Fibroblast of villous mesenchyme (primary cell): ENCODE measurements at regions not wholly inside any gene's neighbourhood (a gene's known extent, or its start where the extent isn't known, plus 50 kb on each side); places are given as distances from the start of the nearest gene placed in this dataset.

Source experiments
- DNase-seq: peaks from one replicate; pipeline ENCODE4 v3.0.0-alpha.2; 2010; ENCODE audit warnings: low read depth
- H3K4me3 ChIP-seq: 2 replicates; pipeline ENCODE4 v1.5.1; 2011; ENCODE audit warnings: low read depth, mild to moderate bottlenecking, low read length
- TF ChIP-seq, protein P1 (sequence below): IDR thresholded peaks from 2 replicates; pipeline ENCODE4 v1.5.1; 2012; ENCODE audit warnings: low read depth, mild to moderate bottlenecking, low read length; ENCODE audit not compliant: insufficient read depth

DNA sequence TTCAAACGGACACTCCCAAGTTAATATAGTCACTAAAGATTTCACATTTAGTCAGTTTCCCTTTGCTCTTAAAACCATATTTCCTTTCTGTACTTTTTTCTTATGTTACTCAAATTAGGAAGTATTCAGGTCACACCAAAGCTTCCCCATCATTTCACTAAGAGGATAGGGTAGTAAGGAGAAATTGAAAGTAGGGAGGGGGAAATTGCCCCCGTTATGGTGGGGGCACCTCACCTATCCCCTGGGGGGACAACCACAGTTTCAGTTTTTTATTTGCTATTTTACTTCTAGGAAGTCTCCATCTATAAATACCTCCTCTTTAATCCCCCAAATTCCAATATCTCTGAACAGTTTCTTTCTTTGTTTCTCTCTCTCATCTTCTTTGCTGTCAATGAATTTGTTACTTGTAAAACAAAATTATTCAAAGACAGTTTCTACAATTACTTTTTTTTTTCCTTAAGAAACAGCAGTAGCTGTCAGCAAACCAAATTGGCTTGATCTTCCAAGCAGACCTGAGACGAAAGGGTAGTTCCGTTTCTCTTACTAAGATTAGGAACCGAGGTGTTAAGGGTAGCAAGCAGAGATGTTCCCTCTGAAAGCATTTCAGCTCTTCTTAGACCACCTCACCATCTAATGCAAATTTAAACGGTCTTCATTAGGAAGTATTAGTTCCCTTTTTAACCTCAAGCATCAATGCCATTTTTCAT lies 160.2 kb upstream of the KLF3 start:
- TF ChIP-seq, protein P1, sequence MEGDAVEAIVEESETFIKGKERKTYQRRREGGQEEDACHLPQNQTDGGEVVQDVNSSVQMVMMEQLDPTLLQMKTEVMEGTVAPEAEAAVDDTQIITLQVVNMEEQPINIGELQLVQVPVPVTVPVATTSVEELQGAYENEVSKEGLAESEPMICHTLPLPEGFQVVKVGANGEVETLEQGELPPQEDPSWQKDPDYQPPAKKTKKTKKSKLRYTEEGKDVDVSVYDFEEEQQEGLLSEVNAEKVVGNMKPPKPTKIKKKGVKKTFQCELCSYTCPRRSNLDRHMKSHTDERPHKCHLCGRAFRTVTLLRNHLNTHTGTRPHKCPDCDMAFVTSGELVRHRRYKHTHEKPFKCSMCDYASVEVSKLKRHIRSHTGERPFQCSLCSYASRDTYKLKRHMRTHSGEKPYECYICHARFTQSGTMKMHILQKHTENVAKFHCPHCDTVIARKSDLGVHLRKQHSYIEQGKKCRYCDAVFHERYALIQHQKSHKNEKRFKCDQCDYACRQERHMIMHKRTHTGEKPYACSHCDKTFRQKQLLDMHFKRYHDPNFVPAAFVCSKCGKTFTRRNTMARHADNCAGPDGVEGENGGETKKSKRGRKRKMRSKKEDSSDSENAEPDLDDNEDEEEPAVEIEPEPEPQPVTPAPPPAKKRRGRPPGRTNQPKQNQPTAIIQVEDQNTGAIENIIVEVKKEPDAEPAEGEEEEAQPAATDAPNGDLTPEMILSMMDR, result no peak
- H3K4me3 ChIP-seq, result no peak overlapping the region
- DNase-seq, result no peak

DNA sequence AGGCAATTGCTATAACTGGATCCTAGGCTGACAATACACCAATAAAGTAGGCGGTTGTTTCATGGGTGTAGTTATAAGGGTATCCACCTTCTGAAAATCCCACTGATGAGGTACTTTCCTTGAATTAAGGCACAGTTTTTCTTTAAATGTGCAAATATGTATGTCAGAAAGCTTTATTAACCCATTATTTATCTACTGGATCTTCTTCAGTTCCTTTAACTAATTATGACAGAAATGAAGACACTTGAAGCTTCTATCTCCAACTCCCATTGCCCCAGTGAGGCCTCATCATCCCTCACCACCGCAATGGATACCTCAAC lies 159.6 kb upstream of the KLF3 start:
- H3K4me3 ChIP-seq, result no peak overlapping the region
- DNase-seq, result no peak
- TF ChIP-seq, protein P1, result no peak

DNA sequence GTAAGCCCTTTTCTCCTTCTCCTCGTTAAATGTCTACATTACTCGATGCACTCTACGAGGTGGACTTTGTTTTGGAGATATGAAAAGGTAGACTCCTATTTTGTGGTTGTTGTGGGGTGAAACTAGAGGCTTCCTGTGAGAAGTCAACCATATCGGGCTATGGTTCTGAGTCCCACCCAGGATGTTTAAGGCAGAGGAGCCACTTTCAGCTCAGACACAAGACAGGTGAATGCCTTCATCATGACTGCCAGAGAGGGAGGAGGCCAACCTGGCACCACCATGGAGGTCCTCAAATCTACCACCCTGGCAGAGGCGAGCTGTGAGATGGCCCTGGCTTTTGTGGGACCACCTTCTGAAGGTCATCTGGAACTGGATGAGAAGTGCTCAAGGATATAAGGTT lies 154.4 kb upstream of the KLF3 start:
- DNase-seq, result no peak
- H3K4me3 ChIP-seq, result no peak overlapping the region
- TF ChIP-seq, protein P1, result no peak

DNA sequence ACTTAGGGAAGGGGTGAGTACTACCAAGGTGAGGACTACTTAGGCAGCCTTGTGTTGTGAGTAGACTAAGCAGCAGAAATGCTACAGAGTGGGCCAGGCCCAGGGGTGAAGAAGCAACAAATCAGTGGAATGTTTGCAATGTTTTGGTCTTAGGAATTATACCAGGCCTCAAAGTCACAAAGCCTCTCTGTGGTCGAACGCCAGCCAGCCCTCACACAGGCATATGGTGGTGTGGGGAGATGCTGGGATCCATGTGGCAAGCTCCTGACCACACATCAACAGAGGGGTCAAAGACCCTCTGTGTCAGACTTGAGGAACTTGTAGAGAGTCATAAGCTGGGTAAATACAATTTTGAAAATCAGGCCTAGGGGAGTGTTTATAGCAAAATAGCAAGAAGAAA lies 153.8 kb upstream of the KLF3 start:
- DNase-seq, result no peak
- TF ChIP-seq, protein P1, result no peak
- H3K4me3 ChIP-seq, result no peak overlapping the region

DNA sequence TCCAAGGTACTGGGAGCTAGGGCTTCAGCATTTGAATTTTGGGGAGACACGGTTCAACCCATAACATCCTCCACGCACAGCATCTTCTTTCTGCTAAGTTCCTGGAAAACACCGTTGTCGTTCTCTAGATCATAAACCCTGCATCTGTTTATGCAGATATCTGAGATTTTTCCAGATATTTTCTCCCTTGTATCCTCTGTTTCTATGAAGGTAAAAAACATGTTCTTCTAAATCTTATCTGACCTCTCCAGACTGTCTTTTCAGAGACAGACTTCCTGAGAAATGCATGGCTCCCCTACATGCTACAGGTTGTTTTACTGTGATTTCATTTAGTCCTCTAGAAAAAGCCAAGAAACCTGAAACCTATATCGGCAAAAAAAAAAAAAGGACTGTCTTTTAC lies 152.3 kb upstream of the KLF3 start:
- TF ChIP-seq, protein P1, result no peak
- no peak overlapping the region for H3K4me3 ChIP-seq
- DNase-seq, result no peak

DNA sequence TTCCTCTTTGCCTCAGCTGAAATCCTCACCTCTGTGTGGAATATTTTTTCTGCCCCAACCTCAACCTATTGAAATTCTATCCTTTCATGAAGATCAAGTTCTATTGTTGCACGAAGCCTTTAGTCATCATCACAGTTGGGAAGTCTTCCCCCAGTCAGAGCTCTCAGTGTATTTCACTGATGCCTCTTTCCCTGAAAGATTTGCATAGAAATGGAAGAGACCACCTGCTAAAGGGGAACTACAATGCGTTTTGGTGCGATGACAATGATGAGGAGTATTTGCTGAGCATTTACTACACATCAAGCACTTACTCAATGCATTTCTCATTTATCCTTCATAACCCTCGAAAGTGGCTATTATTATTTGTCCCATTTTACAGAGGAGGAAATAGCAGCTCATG lies 151.2 kb upstream of the KLF3 start:
- DNase-seq, result no peak
- no peak overlapping the region for H3K4me3 ChIP-seq
- TF ChIP-seq, protein P1, result no peak
